WERI-Rb-1 (cell line): ENCODE measurements at regions not wholly inside any gene's neighbourhood (a gene's known extent, or its start where the extent isn't known, plus 50 kb on each side); places are given as distances from the start of the nearest gene placed in this dataset.

Experiments used
- DNase-seq: peaks from one replicate; pipeline ENCODE4 v3.0.0-alpha.2; 2020
- H3K27ac ChIP-seq: fragments of 250-450 bp; sonication (Bioruptor Pico); 2 replicates; pipeline ENCODE4 v1.5.1; 2020; ENCODE audit warnings: mild to moderate bottlenecking, moderate library complexity
- H3K27me3 ChIP-seq: fragments of 250-450 bp; sonication (Bioruptor Pico); 2 replicates; pipeline ENCODE4 v1.5.1; 2021; ENCODE audit warnings: mild to moderate bottlenecking, low read depth, moderate library complexity; ENCODE audit not compliant: insufficient read depth, severe bottlenecking
- H3K36me3 ChIP-seq: fragments of 250-450 bp; sonication (Bioruptor Pico); 2 replicates; pipeline ENCODE4 v1.5.1; 2020; ENCODE audit warnings: mild to moderate bottlenecking, moderate library complexity
- H3K4me3 ChIP-seq: 2 replicates; pipeline ENCODE4 v1.5.1; 2011; ENCODE audit warnings: low read depth, mild to moderate bottlenecking, control low read depth, low read length
- H3K9me3 ChIP-seq: fragments of 250-450 bp; sonication (Bioruptor Pico); 2 replicates; pipeline ENCODE4 v1.5.1; 2021; ENCODE audit warnings: mild to moderate bottlenecking, moderate library complexity; ENCODE audit not compliant: severe bottlenecking
- TF ChIP-seq, protein P1 (sequence below): IDR thresholded peaks from 2 replicates; pipeline ENCODE4 v1.5.1; 2011; ENCODE audit warnings: low read depth, mild to moderate bottlenecking, control low read depth, inconsistent platforms, low read length

- TF ChIP-seq, protein P1, sequence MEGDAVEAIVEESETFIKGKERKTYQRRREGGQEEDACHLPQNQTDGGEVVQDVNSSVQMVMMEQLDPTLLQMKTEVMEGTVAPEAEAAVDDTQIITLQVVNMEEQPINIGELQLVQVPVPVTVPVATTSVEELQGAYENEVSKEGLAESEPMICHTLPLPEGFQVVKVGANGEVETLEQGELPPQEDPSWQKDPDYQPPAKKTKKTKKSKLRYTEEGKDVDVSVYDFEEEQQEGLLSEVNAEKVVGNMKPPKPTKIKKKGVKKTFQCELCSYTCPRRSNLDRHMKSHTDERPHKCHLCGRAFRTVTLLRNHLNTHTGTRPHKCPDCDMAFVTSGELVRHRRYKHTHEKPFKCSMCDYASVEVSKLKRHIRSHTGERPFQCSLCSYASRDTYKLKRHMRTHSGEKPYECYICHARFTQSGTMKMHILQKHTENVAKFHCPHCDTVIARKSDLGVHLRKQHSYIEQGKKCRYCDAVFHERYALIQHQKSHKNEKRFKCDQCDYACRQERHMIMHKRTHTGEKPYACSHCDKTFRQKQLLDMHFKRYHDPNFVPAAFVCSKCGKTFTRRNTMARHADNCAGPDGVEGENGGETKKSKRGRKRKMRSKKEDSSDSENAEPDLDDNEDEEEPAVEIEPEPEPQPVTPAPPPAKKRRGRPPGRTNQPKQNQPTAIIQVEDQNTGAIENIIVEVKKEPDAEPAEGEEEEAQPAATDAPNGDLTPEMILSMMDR, result no peak
- H3K27me3 ChIP-seq, result no peaks in the 10 kb centered on the region
- no peak overlapping the region for H3K4me3 ChIP-seq
- H3K27ac ChIP-seq, result no peak overlapping the region
- H3K9me3 ChIP-seq, result no peaks in the 10 kb centered on the region
- no peaks in the 10 kb centered on the region for H3K36me3 ChIP-seq
- DNase-seq, result no peak
These were observed 121.1 kb upstream of the COL21A1 start for GRCh38 chr6:56368491-56368890.

GRCh38 chr6:56366141-56366852 lies 118.9 kb upstream of the COL21A1 start:
- Histone ChIP-seq H3K27me3 (no peaks in the 10 kb centered on the region), H3K36me3 (no peaks in the 10 kb centered on the region), H3K27ac (no peak overlapping the region), H3K4me3 (no peak overlapping the region), H3K9me3 (no peaks in the 10 kb centered on the region)
- TF ChIP-seq, protein P1, result no peak
- no peak for DNase-seq

- TF ChIP-seq, protein P1, result no peak
- Histone ChIP-seq H3K27ac (no peak overlapping the region), H3K27me3 (no peaks in the 10 kb centered on the region), H3K9me3 (no peaks in the 10 kb centered on the region), H3K4me3 (no peak overlapping the region), H3K36me3 (no peaks in the 10 kb centered on the region)
- DNase-seq, result no peak
These were observed 117.5 kb upstream of the COL21A1 start for GRCh38 chr6:56364827-56365339.

GRCh38 chr6:56364431-56364826 lies 117.0 kb upstream of the COL21A1 start:
- Histone ChIP-seq H3K4me3 (no peak overlapping the region), H3K27ac (no peak overlapping the region), H3K9me3 (no peaks in the 10 kb centered on the region), H3K27me3 (no peaks in the 10 kb centered on the region), H3K36me3 (no peaks in the 10 kb centered on the region)
- DNase-seq, result no peak
- TF ChIP-seq, protein P1, result no peak

DNA sequence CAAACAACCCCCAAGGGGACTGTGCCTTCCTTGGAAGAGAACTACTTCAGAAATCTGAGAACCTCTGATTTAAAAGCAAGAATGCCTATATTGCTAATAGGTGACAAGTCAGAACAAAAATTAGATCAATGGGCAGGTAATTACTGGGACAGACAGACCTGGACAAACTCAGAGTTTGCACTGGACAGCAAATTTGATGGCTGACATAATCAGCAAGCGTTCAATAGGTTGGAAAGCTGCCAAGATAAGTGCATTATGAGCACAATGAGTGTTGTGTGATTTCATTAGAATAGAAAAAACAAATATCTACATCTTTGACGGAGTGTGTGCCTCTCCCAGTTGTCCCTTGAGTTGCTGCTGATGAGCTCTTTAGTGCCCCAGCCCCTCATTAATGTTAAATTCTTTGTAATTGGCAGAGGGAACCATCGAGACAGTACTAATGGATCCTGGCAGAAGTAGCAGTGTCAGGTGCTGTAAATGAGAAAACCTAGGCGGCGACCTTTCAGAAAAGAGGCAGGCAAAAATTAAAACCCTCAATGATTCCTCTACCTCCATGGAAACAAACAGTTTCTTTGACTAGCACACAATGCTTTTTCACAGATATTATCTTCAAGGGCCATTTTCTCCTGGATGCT lies 116.5 kb upstream of the COL21A1 start:
- Histone ChIP-seq H3K9me3 (no peaks in the 10 kb centered on the region), H3K27me3 (no peaks in the 10 kb centered on the region), H3K27ac (no peak overlapping the region), H3K4me3 (no peak overlapping the region), H3K36me3 (no peaks in the 10 kb centered on the region)
- TF ChIP-seq, protein P1, result no peak
- no peak for DNase-seq

GRCh38 chr6:56361812-56362211 lies 114.4 kb upstream of the COL21A1 start:
- Histone ChIP-seq H3K4me3 (no peak overlapping the region), H3K9me3 (no peaks in the 10 kb centered on the region), H3K27me3 (no peaks in the 10 kb centered on the region), H3K27ac (no peak overlapping the region), H3K36me3 (no peaks in the 10 kb centered on the region)
- no peak for DNase-seq
- TF ChIP-seq, protein P1, result no peak
